ENCODE measurements at regions not wholly inside any gene's neighbourhood (a gene's known extent, or its start where the extent isn't known, plus 50 kb on each side); places are given as distances from the start of the nearest gene placed in this dataset.

DNA sequence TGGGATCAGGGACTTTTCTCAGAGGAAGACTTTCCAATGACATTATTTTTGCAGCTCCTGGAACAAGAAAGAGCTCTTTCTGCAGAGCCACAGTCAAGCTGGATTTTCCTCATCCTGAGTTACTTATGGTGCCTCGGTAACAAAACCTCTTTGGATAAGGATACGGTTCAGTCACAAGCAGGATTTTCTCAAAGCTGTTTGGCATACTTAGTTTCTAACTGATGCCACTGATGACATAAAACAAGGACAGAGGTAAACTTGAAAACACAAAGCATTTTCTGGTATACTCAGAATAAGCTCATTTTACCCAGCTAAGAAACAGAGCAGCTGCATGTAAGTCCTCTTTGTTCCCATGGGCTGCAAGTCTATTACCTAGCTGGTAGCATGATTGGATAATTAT lies 340.9 kb upstream of the MEOX2 start:
- intact Hi-C loops (cut with micrococcal nuclease; ENCODE audit: unreplicated experiment): no loop called here

GRCh38 chr7:16026253-16027020 lies 340.0 kb upstream of the MEOX2 start:
- no TSS peak for BruUV-seq (replicated peaks)
- H3K27me3 ChIP-seq (ENCODE audit: control insufficient read depth, insufficient read depth, low read length): no peaks in the 10 kb centered on the region
- H3K27ac ChIP-seq (ENCODE audit: low read length): no peak overlapping the region
- H3K4me1 ChIP-seq (ENCODE audit: control insufficient read depth, insufficient read depth, low read length): no peaks in the 10 kb centered on the region
- intact Hi-C loops (cut with micrococcal nuclease; ENCODE audit: unreplicated experiment): no loop called here
- ATAC-seq (no peak), DNase-seq (ENCODE audit: low read depth, low spot score) (no peak)
- H3K4me3 ChIP-seq (ENCODE audit: low read depth in 2 of 2, low read length in 2 of 2): no peak overlapping the region
- TF ChIP-seq REST (IDR thresholded peaks at IDR 0.05; ENCODE audit: insufficient read depth in 1 of 2, low read depth in 2 of 2, low read length in 1 of 2): no peak
- no peak for TF ChIP-seq POLR2AphosphoS5 (IDR thresholded peaks at IDR 0.05; ENCODE audit: low read depth, low read length)
- TF ChIP-seq, protein P1, sequence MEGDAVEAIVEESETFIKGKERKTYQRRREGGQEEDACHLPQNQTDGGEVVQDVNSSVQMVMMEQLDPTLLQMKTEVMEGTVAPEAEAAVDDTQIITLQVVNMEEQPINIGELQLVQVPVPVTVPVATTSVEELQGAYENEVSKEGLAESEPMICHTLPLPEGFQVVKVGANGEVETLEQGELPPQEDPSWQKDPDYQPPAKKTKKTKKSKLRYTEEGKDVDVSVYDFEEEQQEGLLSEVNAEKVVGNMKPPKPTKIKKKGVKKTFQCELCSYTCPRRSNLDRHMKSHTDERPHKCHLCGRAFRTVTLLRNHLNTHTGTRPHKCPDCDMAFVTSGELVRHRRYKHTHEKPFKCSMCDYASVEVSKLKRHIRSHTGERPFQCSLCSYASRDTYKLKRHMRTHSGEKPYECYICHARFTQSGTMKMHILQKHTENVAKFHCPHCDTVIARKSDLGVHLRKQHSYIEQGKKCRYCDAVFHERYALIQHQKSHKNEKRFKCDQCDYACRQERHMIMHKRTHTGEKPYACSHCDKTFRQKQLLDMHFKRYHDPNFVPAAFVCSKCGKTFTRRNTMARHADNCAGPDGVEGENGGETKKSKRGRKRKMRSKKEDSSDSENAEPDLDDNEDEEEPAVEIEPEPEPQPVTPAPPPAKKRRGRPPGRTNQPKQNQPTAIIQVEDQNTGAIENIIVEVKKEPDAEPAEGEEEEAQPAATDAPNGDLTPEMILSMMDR (IDR thresholded peaks at IDR 0.05): no peak
- no peak for TF ChIP-seq TCF7L2 (IDR thresholded peaks at IDR 0.05; ENCODE audit: low read depth, low read length)
- TF ChIP-seq SIN3A (IDR thresholded peaks at IDR 0.05; ENCODE audit: borderline replicate concordance, insufficient read depth, low read depth, low read length): no peak
- ChIA-PET POLR2A (no interaction called here), CTCF (no interaction called here)
- no peaks in the 10 kb centered on the region for H3K36me3 ChIP-seq (ENCODE audit: control insufficient read depth, insufficient read depth, low read length)
- in situ Hi-C loops (cut with HindIII; ENCODE audit: low pct_unique_long_range_greater_than_20kb, low sequenced_read_pairs): no loop called here
- H3K9me3 ChIP-seq (ENCODE audit: control insufficient read depth, insufficient read depth, low read depth, low read length): no peaks in the 10 kb centered on the region

More for the DNA sequence above, 340.9 kb upstream of the MEOX2 start:
- POLR2A ChIA-PET: no interaction called here
- TF ChIP-seq POLR2AphosphoS5 (IDR thresholded peaks at IDR 0.05; ENCODE audit: low read depth, low read length) (no peak), SIN3A (IDR thresholded peaks at IDR 0.05; ENCODE audit: borderline replicate concordance, insufficient read depth, low read depth, low read length) (no peak)
- TF ChIP-seq, protein P1 (IDR thresholded peaks at IDR 0.05): no peak
- Histone ChIP-seq H3K4me3 (ENCODE audit: low read depth in 2 of 2, low read length in 2 of 2) (no peak overlapping the region), H3K27ac (ENCODE audit: low read length) (no peak overlapping the region), H3K27me3 (ENCODE audit: control insufficient read depth, insufficient read depth, low read length) (no peaks in the 10 kb centered on the region), H3K36me3 (ENCODE audit: control insufficient read depth, insufficient read depth, low read length) (no peaks in the 10 kb centered on the region), H3K4me1 (ENCODE audit: control insufficient read depth, insufficient read depth, low read length) (no peaks in the 10 kb centered on the region), H3K9me3 (ENCODE audit: control insufficient read depth, insufficient read depth, low read depth, low read length) (no peaks in the 10 kb centered on the region)
- CTCF ChIA-PET: no interaction called here
- in situ Hi-C loops (cut with HindIII; ENCODE audit: low pct_unique_long_range_greater_than_20kb, low sequenced_read_pairs): no loop called here
- ATAC-seq (no peak), DNase-seq (ENCODE audit: low read depth, low spot score) (no peak)
- BruUV-seq (replicated peaks): no TSS peak

Data from Panc1 (cell line).